ENCODE measurements at regions not wholly inside any gene's neighbourhood (a gene's known extent, or its start where the extent isn't known, plus 50 kb on each side); places are given as distances from the start of the nearest gene placed in this dataset.

- DNase-seq (ENCODE audit: low read depth in 2 of 2) = no peak
Observed at GRCh38 chr1:5005171-5005570, 350.8 kb downstream of the AJAP1 start.

- DNase-seq (ENCODE audit: low read depth in 2 of 2) = no peak
Observed at GRCh38 chr1:5002676-5003075, 348.3 kb downstream of the AJAP1 start.

GRCh38 chr1:5001466-5001865 lies 347.1 kb downstream of the AJAP1 start:
- DNase-seq (ENCODE audit: low read depth in 2 of 2) = no peak

- no peak for DNase-seq (ENCODE audit: low read depth in 2 of 2)
Observed at GRCh38 chr1:4986306-4986705, 331.9 kb downstream of the AJAP1 start.

- DNase-seq (ENCODE audit: low read depth in 2 of 2) = no peak
Observed at GRCh38 chr1:4984841-4985240, 330.4 kb downstream of the AJAP1 start.

- DNase-seq (ENCODE audit: low read depth in 2 of 2) = no peak
Observed at GRCh38 chr1:4980211-4980610, 325.8 kb downstream of the AJAP1 start.

- no peak for DNase-seq (ENCODE audit: low read depth in 2 of 2)
Observed at GRCh38 chr1:4978660-4979390, 324.4 kb downstream of the AJAP1 start.

- DNase-seq (ENCODE audit: low read depth in 2 of 2) = no peak
Observed at GRCh38 chr1:4977701-4978100, 323.3 kb downstream of the AJAP1 start.

- no peak for DNase-seq (ENCODE audit: low read depth in 2 of 2)
Observed at GRCh38 chr1:4976859-4977440, 322.5 kb downstream of the AJAP1 start.

GRCh38 chr1:4975856-4976255 lies 321.4 kb downstream of the AJAP1 start:
- no peak for DNase-seq (ENCODE audit: low read depth in 2 of 2)

GRCh38 chr1:4974981-4975685 lies 320.7 kb downstream of the AJAP1 start:
- DNase-seq (ENCODE audit: low read depth in 2 of 2) = no peak

- no peak for DNase-seq (ENCODE audit: low read depth in 2 of 2)
Observed at GRCh38 chr1:4973341-4973740, 318.9 kb downstream of the AJAP1 start.

GRCh38 chr1:4972761-4973320 lies 318.4 kb downstream of the AJAP1 start:
- no peak for DNase-seq (ENCODE audit: low read depth in 2 of 2)

GRCh38 chr1:4971666-4972065 lies 317.3 kb downstream of the AJAP1 start:
- no peak for DNase-seq (ENCODE audit: low read depth in 2 of 2)

GRCh38 chr1:4970532-4970931 lies 316.1 kb downstream of the AJAP1 start:
- no peak for DNase-seq (ENCODE audit: low read depth in 2 of 2)

- DNase-seq (ENCODE audit: low read depth in 2 of 2) = no peak
Observed at GRCh38 chr1:4969556-4970129, 315.2 kb downstream of the AJAP1 start.

- no peak for DNase-seq (ENCODE audit: low read depth in 2 of 2)
Observed at GRCh38 chr1:4965346-4966075, 311.1 kb downstream of the AJAP1 start.

GRCh38 chr1:4964634-4965345 lies 310.4 kb downstream of the AJAP1 start:
- DNase-seq (ENCODE audit: low read depth in 2 of 2) = no peak

- peak; percentile 3 to 8 for DNase-seq (ENCODE audit: low read depth in 2 of 2)
Observed at GRCh38 chr1:4963251-4963650, 308.8 kb downstream of the AJAP1 start.

GRCh38 chr1:4962836-4963235 lies 308.4 kb downstream of the AJAP1 start:
- DNase-seq (ENCODE audit: low read depth in 2 of 2) = no peak

Data from fibroblast of skin of left biceps (primary cell).